D721Med (cell line): ENCODE measurements at regions not wholly inside any gene's neighbourhood (a gene's known extent, or its start where the extent isn't known, plus 50 kb on each side); places are given as distances from the start of the nearest gene placed in this dataset.

Experiments used
- DNase-seq: peaks from one replicate; pipeline ENCODE4 v3.0.0; 2011; ENCODE audit warnings: low spot score; ENCODE audit not compliant: insufficient read length
- FAIRE-seq: peaks from 2 replicates; lab custom pipeline; 2011; peaks lifted over from hg19 to GRCh38; lab: Jason Lieb, UNC
- TF ChIP-seq, protein P1 (sequence below): IDR thresholded peaks from 2 replicates; pipeline ENCODE4 v1.5.1; 2012; ENCODE audit warnings: mild to moderate bottlenecking, control low read depth; ENCODE audit not compliant: insufficient read depth; ENCODE audit errors: missing control alignments

DNA sequence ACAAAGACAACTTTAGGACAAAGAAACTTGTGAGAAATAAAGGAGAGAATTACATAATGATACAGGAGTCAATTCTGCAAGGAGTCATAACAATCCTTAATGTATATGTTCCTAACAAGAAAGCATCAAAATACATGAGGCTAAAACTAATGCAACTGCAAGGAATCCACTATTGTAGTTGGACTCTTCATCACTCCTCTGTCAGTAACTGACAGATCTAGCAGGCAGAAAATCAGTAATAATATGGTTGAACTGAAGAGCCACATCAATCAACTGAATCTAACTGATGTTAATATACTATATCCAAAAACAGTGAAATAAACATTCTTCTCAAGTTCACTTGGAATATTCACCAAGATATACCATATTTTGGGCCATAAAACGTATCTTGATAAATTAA lies 1806.4 kb upstream of the CELF4 start:
- FAIRE-seq (no peak), DNase-seq (no peak)
- TF ChIP-seq, protein P1, sequence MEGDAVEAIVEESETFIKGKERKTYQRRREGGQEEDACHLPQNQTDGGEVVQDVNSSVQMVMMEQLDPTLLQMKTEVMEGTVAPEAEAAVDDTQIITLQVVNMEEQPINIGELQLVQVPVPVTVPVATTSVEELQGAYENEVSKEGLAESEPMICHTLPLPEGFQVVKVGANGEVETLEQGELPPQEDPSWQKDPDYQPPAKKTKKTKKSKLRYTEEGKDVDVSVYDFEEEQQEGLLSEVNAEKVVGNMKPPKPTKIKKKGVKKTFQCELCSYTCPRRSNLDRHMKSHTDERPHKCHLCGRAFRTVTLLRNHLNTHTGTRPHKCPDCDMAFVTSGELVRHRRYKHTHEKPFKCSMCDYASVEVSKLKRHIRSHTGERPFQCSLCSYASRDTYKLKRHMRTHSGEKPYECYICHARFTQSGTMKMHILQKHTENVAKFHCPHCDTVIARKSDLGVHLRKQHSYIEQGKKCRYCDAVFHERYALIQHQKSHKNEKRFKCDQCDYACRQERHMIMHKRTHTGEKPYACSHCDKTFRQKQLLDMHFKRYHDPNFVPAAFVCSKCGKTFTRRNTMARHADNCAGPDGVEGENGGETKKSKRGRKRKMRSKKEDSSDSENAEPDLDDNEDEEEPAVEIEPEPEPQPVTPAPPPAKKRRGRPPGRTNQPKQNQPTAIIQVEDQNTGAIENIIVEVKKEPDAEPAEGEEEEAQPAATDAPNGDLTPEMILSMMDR: no peak

DNA sequence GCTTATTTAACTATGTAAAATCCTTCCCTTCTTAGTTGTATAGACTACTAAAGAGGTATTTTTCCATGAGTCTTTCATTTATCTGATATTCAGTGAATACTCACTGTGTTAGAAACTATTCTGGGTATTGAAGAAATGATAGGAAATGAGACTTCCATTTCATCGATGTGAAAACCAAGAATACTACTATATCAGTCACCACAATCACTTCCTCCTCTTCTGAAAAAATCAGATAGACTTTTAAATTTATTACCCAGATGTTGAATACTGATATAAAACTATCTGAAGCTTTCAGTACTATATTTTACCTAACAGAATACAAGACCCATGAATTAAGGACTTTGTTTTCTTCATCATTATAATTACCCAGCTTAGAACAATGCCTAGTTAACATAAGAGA lies 1801.1 kb upstream of the CELF4 start:
- TF ChIP-seq, protein P1: no peak

DNA sequence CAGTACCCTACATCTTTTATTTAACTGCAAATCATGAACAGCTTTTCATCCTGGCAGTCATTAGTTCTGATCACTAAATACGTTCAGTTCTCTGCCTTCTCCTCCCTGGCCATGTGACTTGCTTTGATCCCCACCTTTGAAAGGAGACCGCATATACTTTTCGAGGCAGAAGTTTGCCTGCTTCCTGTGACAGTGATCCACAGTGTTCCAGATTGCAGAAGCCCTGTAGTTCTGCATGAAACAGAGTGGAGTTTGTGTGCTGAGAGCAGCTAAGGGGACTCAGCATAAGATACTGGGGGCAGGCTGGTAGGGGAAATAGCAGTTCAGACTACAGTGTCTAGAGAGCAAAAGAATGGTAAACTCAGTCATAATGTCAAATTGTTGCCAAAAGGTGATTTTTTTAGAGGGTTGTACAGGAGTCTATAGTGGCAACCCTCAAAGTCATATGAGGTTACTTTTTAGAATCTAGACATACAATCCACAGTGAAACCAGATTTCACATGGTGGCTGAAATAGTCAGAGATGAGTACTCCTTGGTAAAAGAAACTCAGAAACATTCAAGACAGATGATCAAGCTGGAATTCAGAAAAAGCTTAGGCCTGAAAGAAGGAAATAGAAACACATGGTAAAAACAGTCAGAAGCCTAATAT lies 1800.4 kb upstream of the CELF4 start:
- FAIRE-seq (no peak), DNase-seq (no peak)
- TF ChIP-seq, protein P1: no peak

More for the DNA sequence above, 1801.1 kb upstream of the CELF4 start:
- FAIRE-seq: no peak
- DNase-seq: no peak

DNA sequence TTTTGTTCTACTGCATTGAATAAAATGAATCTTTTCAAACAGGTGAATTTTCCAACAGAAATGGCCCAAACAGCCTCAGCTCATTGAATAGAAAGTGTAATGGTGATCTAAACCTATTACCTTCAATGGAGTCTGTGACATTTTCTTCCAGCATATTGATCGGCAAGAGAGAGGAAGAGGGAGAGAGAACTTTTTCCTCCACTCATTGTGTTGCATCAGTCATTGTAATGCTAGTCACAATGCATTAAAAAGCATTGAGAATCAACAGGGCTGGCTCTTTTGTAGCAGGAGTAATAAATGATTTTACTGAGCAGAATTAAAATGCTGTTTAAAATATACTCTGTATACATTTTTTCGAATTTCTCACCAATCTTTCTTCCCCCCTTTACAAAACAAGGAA lies 1794.5 kb upstream of the CELF4 start:
- TF ChIP-seq, protein P1: no peak
- DNase-seq: no peak
- no peak for FAIRE-seq

DNA sequence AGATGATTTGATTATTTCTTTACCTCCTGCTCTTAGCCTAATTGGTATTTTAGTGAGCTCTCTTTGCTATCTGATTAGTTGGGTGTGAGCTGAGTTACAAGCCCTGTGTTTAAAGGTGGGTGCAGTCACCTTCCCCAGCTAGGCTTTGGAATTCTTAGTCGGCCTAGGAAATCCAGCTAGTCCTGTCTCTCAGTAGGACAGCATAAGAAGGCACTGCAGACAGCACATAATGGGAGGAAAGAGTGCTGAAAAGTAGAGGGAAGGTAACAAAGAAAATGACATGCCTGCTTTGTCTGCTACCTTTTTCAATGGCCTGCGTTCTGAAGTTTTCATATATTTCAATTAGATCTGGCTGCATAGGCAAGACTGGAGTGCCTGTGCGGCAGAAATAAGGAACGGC lies 1794.0 kb upstream of the CELF4 start:
- DNase-seq (no peak), FAIRE-seq (no peak)
- TF ChIP-seq, protein P1: no peak

DNA sequence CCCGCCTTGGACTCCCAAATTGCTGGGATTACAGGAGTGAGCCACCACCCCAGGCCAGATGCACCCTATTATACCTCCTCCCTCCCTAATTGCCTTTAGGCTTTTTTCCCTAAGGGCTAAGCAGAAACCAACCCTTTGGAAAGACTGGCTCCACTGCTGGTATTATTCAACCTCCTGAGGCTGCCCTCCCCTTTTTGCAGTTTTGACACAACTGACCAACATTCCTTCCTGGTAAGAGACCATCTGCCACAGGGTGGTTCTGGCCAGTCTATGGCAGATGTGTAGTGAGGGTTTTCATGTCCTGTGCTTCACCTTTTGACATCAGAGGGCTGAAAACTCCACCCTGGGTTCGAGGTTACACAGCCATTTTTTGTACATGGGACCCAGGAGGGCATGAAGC lies 1785.3 kb upstream of the CELF4 start:
- FAIRE-seq (no peak), DNase-seq (no peak)
- TF ChIP-seq, protein P1: no peak

DNA sequence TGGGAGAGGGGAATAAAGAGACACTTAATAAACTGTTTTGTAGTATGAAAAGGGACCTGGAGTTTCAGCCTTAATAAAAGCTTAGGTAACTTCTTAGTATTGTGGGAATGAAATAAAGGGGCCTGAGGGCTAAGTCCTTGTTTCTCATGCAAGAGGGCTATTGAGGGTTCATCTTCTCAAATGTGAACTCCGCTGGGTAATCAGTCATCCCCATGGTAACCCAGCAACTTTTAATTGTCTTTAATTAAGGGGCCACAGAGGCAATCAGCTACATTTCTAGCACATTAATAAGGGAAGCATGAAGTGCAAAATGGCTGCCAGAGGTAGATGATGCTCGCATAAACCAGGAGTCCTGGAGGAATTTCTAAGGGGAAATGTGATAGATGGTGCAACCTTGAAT lies 1784.2 kb upstream of the CELF4 start:
- TF ChIP-seq, protein P1: no peak
- DNase-seq (no peak), FAIRE-seq (no peak)
